Coronary artery (tissue), 2 donors: ENCODE measurements at regions not wholly inside any gene's neighbourhood (a gene's known extent, or its start where the extent isn't known, plus 50 kb on each side); places are given as distances from the start of the nearest gene placed in this dataset.
"Not testable (repeated sequence)": the region's sequence is repeated elsewhere in the genome, so short reads cannot be mapped to it uniquely, and the experiment has no call there.

ENCODE experiments used
- DNase-seq: peaks from one replicate; pipeline ENCODE4 v3.0.0-alpha.2; 2017; ENCODE audit warnings: low spot score
- H3K27ac ChIP-seq, 2 donors: fragments of 200-600 bp; sonication (generic); one replicate each; pipeline ENCODE4 v1.5.1; 2016 to 2019
- H3K4me3 ChIP-seq: fragments of 200-600 bp; sonication (generic); 2 replicates; pipeline ENCODE4 v1.5.1; 2016; ENCODE audit warnings: mild to moderate bottlenecking, moderate library complexity
- CTCF ChIP-seq: fragments of 200-600 bp; sonication (generic); IDR thresholded peaks from one replicate; pipeline ENCODE4 v1.5.1; 2019; ENCODE audit warnings: antibody characterized with exemption

GRCh38 chr13:86907156-86907555 lies 764.0 kb upstream of the SLITRK5 start:
- H3K4me3 ChIP-seq = no peak overlapping the region
- no peak for TF ChIP-seq CTCF

GRCh38 chr13:86909318-86909717 lies 761.9 kb upstream of the SLITRK5 start:
- no peak for TF ChIP-seq CTCF
- Histone ChIP-seq H3K27ac (no peak overlapping the region), H3K4me3 (no peak overlapping the region)
- DNase-seq = no peak

More at GRCh38 chr13:86907156-86907555, 764.0 kb upstream of the SLITRK5 start:
- no peak overlapping the region for H3K27ac ChIP-seq
- DNase-seq = no peak

GRCh38 chr13:86914757-86915156 lies 756.4 kb upstream of the SLITRK5 start:
- TF ChIP-seq CTCF = no peak
- Histone ChIP-seq H3K4me3 (no peak overlapping the region), H3K27ac (no peak overlapping the region)

GRCh38 chr13:86917438-86917837 lies 753.7 kb upstream of the SLITRK5 start:
- not testable (repeated sequence) for DNase-seq, H3K4me3 ChIP-seq, H3K27ac ChIP-seq

More at GRCh38 chr13:86914757-86915156, 756.4 kb upstream of the SLITRK5 start:
- DNase-seq = no peak

- DNase-seq = no peak
- H3K4me3 ChIP-seq = no peak overlapping the region
- no peak for TF ChIP-seq CTCF
- H3K27ac ChIP-seq = no peak overlapping the region
These were observed 752.5 kb upstream of the SLITRK5 start for GRCh38 chr13:86918682-86919081.

- Histone ChIP-seq H3K27ac (no peak overlapping the region), H3K4me3 (no peak overlapping the region)
- no peak for DNase-seq
- TF ChIP-seq CTCF = no peak
These were observed 750.2 kb upstream of the SLITRK5 start for GRCh38 chr13:86920961-86921360.

- no peak for TF ChIP-seq CTCF
- no peak for DNase-seq
- no peak overlapping the region for H3K4me3 ChIP-seq
- H3K27ac ChIP-seq = no peak overlapping the region
These were observed 748.2 kb upstream of the SLITRK5 start for GRCh38 chr13:86922936-86923335.

- H3K27ac ChIP-seq, DNase-seq, H3K4me3 ChIP-seq: not testable (repeated sequence)
These were observed 744.3 kb upstream of the SLITRK5 start for GRCh38 chr13:86926916-86927315.
